PC-3 (cell line): ENCODE measurements at regions not wholly inside any gene's neighbourhood (a gene's known extent, or its start where the extent isn't known, plus 50 kb on each side); places are given as distances from the start of the nearest gene placed in this dataset.

Experiments
- EZH2 ChIP-seq: fragments of 300-600 bp; sonication (generic); IDR thresholded peaks from one replicate; pipeline ENCODE4 v1.6.1; 2017; ENCODE audit warnings: antibody characterized with exemption, mild to moderate bottlenecking, low read length; ENCODE audit not compliant: unreplicated experiment
- EZH2phosphoT487 ChIP-seq: fragments of 300-600 bp; sonication (generic); IDR thresholded peaks from 2 replicates; pipeline ENCODE4 v1.6.1; 2018; ENCODE audit warnings: mild to moderate bottlenecking, antibody characterized with exemption, low read length, borderline replicate concordance
- TF ChIP-seq, protein P1 (sequence below): fragments of 300-600 bp; sonication (generic); conservative IDR thresholded peaks from 2 replicates; pipeline ENCODE4 v1.5.1; 2017; ENCODE audit warnings: antibody characterized with exemption, low read depth, mild to moderate bottlenecking, low read length

DNA sequence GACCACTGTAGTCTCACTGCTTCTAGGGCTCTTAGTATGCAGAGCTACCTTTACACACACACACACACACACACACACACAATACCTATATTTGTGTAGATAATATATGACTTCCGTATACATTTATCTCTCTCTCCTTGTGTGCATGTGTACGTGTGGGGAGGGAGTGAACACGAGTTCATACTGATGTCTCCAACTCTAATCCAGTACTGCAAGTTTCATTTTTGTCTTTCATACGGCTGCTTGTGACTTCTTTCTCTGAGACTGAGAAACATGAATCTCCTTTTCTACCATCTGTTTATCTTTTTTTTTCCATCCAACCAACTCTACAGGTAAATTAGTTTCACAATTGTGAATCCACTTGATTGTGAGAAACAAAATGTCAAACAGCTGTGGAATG lies 1229.5 kb upstream of the AGA start:
- TF ChIP-seq, protein P1, sequence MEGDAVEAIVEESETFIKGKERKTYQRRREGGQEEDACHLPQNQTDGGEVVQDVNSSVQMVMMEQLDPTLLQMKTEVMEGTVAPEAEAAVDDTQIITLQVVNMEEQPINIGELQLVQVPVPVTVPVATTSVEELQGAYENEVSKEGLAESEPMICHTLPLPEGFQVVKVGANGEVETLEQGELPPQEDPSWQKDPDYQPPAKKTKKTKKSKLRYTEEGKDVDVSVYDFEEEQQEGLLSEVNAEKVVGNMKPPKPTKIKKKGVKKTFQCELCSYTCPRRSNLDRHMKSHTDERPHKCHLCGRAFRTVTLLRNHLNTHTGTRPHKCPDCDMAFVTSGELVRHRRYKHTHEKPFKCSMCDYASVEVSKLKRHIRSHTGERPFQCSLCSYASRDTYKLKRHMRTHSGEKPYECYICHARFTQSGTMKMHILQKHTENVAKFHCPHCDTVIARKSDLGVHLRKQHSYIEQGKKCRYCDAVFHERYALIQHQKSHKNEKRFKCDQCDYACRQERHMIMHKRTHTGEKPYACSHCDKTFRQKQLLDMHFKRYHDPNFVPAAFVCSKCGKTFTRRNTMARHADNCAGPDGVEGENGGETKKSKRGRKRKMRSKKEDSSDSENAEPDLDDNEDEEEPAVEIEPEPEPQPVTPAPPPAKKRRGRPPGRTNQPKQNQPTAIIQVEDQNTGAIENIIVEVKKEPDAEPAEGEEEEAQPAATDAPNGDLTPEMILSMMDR, result no peak
- TF ChIP-seq EZH2 (no peak), EZH2phosphoT487 (no peak)
